ENCODE measurements at regions not wholly inside any gene's neighbourhood (a gene's known extent, or its start where the extent isn't known, plus 50 kb on each side); places are given as distances from the start of the nearest gene placed in this dataset.
"Not testable (repeated sequence)": the region's sequence is repeated elsewhere in the genome, so short reads cannot be mapped to it uniquely, and the experiment has no call there.

DNA sequence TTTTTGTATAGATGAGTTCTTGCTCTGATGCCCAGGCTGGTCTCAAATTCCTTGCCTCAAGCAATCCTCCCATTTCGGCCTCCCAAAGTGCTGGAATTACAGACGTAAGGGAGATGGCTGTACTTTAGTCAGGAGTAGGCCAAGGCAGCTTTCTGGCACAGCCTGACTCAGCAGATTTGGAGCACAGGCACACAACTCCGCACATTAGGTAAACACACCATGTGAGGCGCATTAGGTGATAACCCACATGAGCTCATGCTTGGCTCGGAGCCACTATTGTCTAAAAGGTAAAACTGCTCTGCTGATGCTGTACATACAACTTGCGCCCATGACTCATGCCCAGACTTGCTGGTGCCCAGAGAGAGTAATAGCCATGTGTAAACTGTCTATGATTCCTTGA lies 1157.9 kb downstream of the TAF11L14 start:
- no peak overlapping the region for H3K9ac ChIP-seq (ENCODE audit: insufficient read length, low read depth)

DNA sequence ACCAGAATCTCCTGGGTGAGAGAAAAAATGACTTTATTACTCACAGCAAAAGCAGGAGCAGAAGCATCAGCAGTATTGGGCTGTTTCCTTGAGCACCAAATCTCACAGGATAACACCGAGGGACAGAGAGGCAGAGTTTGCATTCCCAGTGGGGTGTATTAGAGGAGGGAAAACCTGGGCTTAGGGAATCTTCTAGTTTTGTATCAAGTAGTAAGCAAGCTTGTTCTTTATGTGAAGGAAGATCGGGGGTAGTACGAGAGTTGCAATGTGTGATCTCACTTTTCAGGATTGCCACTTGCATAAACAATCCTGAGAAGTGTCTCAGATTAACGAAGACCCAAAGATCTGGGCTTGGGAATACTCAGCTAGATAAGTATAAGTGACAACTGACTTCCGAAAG lies 1163.0 kb downstream of the TAF11L14 start:
- Histone ChIP-seq H3K4me1 (ENCODE audit: insufficient read depth, insufficient read length) (no peaks in the 10 kb centered on the region), H3K27me3 (ENCODE audit: insufficient read depth, insufficient read length) (no peaks in the 10 kb centered on the region), H3K9me3 (ENCODE audit: insufficient read depth, low read length) (peaks cover 8% of the 10 kb centered on the region; the same call in 1 of the 2 replicates), H3K4me3 (ENCODE audit: insufficient read length, low read depth) (no peak overlapping the region), H3K9ac (ENCODE audit: insufficient read length, low read depth) (no peak overlapping the region), H3K36me3 (ENCODE audit: insufficient read depth, insufficient read length, low read length) (no peaks in the 10 kb centered on the region)
- TF ChIP-seq SUZ12 (IDR thresholded peaks at IDR 0.05; ENCODE audit: extremely low read depth, insufficient read depth, insufficient read length) = no peak
- TF ChIP-seq ZNF274 (IDR thresholded peaks at IDR 0.05; ENCODE audit: low read depth, low read length) = no peak
- TF ChIP-seq YY1 (IDR thresholded peaks at IDR 0.05; ENCODE audit: insufficient read depth, insufficient read length) = no peak
- DNase-seq (ENCODE audit: low read depth, low spot score) = no peak

More for the DNA sequence above, 1157.9 kb downstream of the TAF11L14 start:
- H3K27me3 ChIP-seq (ENCODE audit: insufficient read depth, insufficient read length) = no peaks in the 10 kb centered on the region
- no peaks in the 10 kb centered on the region for H3K4me1 ChIP-seq (ENCODE audit: insufficient read depth, insufficient read length)
- TF ChIP-seq ZNF274 (IDR thresholded peaks at IDR 0.05; ENCODE audit: low read depth, low read length) (no peak), SUZ12 (IDR thresholded peaks at IDR 0.05; ENCODE audit: extremely low read depth, insufficient read depth, insufficient read length) (no peak), YY1 (IDR thresholded peaks at IDR 0.05; ENCODE audit: insufficient read depth, insufficient read length) (no peak)
- peaks cover 9% of the 10 kb centered on the region; the same call in 1 of the 2 replicates for H3K9me3 ChIP-seq (ENCODE audit: insufficient read depth, low read length)
- DNase-seq (ENCODE audit: low read depth, low spot score) = no peak
- no peaks in the 10 kb centered on the region for H3K36me3 ChIP-seq (ENCODE audit: insufficient read depth, insufficient read length, low read length)
- H3K4me3 ChIP-seq (ENCODE audit: insufficient read length, low read depth) = no peak overlapping the region

- TF ChIP-seq SUZ12 (IDR thresholded peaks at IDR 0.05; ENCODE audit: extremely low read depth, insufficient read depth, insufficient read length) = no peak
- no peak for TF ChIP-seq ZNF274 (IDR thresholded peaks at IDR 0.05; ENCODE audit: low read depth, low read length)
- TF ChIP-seq YY1 (IDR thresholded peaks at IDR 0.05; ENCODE audit: insufficient read depth, insufficient read length) = no peak
- Histone ChIP-seq H3K27me3 (ENCODE audit: insufficient read depth, insufficient read length) (no peaks in the 10 kb centered on the region), H3K4me1 (ENCODE audit: insufficient read depth, insufficient read length) (no peaks in the 10 kb centered on the region), H3K4me3 (ENCODE audit: insufficient read length, low read depth) (no peak overlapping the region), H3K9me3 (ENCODE audit: insufficient read depth, low read length) (no peaks in the 10 kb centered on the region), H3K36me3 (ENCODE audit: insufficient read depth, insufficient read length, low read length) (no peaks in the 10 kb centered on the region), H3K9ac (ENCODE audit: insufficient read length, low read depth) (no peak overlapping the region)
- peak; percentile 65 for DNase-seq (ENCODE audit: low read depth, low spot score)
Measured at GRCh38 chr5:18798058-18798457, 1163.8 kb downstream of the TAF11L14 start.

DNA sequence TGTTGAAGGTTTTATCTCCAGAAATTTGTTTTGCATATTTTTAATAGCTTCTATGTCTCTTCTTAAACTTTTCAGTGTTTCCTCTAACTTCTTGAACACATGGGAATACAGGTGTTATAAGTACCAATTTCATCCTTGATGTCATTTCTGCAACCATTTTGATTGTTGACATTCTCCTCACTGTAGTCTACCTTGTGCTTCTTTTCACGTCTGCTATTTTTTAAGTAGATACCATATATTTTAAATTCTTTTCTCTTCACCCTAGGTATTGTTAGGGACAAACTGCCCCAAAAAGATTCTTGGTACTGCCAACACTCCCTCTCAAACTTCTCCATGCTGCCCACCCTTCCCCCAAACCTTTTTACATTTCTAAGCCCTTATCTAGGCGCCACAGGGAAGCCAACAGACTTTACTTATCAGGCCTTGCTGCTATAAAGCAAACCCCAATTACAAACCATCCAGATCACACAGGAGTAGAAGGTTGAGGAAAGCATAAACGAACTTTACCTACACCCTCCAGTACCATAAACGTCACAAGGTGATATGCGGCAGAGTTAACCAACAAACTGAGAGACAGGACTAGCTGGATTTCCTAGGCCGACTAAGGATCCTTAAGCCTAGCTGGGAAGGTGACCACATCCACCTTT lies 1165.3 kb downstream of the TAF11L14 start:
- TF ChIP-seq ZNF274 (IDR thresholded peaks at IDR 0.05; ENCODE audit: low read depth, low read length) (no peak), YY1 (IDR thresholded peaks at IDR 0.05; ENCODE audit: insufficient read depth, insufficient read length) (no peak), SUZ12 (IDR thresholded peaks at IDR 0.05; ENCODE audit: extremely low read depth, insufficient read depth, insufficient read length) (no peak)
- no peak overlapping the region for H3K9ac ChIP-seq (ENCODE audit: insufficient read length, low read depth)

DNA sequence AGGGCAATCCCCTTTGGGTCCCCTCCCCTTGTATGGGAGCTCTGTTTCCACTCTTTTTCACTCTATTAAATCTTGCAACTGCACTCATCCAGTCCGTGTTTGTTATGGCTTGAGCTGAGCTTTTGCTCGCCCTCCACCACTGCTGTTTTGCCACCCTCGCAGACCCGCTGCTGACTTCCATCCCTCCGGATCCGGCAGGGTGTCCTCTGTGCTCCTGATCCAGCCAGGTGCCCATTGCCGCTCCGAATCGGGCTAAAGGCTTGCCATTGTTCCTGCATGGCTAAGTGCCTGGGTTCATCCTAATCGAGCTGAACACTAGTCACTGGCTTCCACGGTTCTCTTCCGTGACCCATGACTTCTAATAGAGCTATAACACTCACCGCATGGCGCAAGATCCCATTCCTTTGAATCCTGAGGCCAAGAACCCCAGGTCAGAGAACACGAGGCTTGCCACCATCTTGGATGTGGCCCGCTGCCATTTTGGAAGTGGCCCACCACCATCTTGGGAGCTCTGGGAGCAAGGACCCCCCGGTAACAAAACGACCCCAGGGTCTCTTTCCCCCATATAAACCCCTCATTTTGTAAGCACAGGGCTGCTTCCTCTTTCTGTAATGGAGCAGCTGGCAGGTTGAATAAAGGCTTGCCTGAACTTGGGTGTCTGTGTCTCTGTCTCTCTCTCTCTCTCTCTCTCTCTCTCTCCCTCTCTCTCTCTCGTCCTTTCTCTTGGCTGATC lies 1166.2 kb downstream of the TAF11L14 start:
- DNase-seq (ENCODE audit: low read depth, low spot score) = no peak
- no peaks in the 10 kb centered on the region for H3K4me1 ChIP-seq (ENCODE audit: insufficient read depth, insufficient read length)
- no peaks in the 10 kb centered on the region for H3K36me3 ChIP-seq (ENCODE audit: insufficient read depth, insufficient read length, low read length)
- no peak overlapping the region for H3K9ac ChIP-seq (ENCODE audit: insufficient read length, low read depth)
- no peak for TF ChIP-seq YY1 (IDR thresholded peaks at IDR 0.05; ENCODE audit: insufficient read depth, insufficient read length)
- no peak for TF ChIP-seq ZNF274 (IDR thresholded peaks at IDR 0.05; ENCODE audit: low read depth, low read length)
- TF ChIP-seq SUZ12 (IDR thresholded peaks at IDR 0.05; ENCODE audit: extremely low read depth, insufficient read depth, insufficient read length) = no peak
- H3K4me3 ChIP-seq (ENCODE audit: insufficient read length, low read depth) = no peak overlapping the region
- no peaks in the 10 kb centered on the region for H3K27me3 ChIP-seq (ENCODE audit: insufficient read depth, insufficient read length)
- H3K9me3 ChIP-seq (ENCODE audit: insufficient read depth, low read length) = no peaks in the 10 kb centered on the region

More for the DNA sequence above, 1165.3 kb downstream of the TAF11L14 start:
- H3K4me3 ChIP-seq (ENCODE audit: insufficient read length, low read depth) = no peak overlapping the region
- H3K4me1 ChIP-seq (ENCODE audit: insufficient read depth, insufficient read length) = no peaks in the 10 kb centered on the region
- no peaks in the 10 kb centered on the region for H3K9me3 ChIP-seq (ENCODE audit: insufficient read depth, low read length)
- no peak for DNase-seq (ENCODE audit: low read depth, low spot score)
- no peaks in the 10 kb centered on the region for H3K27me3 ChIP-seq (ENCODE audit: insufficient read depth, insufficient read length)
- H3K36me3 ChIP-seq (ENCODE audit: insufficient read depth, insufficient read length, low read length) = no peaks in the 10 kb centered on the region

GRCh38 chr5:18801413-18801812 lies 1167.2 kb downstream of the TAF11L14 start:
- H3K4me1 ChIP-seq (ENCODE audit: insufficient read depth, insufficient read length); H3K36me3 ChIP-seq (ENCODE audit: insufficient read depth, insufficient read length, low read length): not testable (repeated sequence)

DNA sequence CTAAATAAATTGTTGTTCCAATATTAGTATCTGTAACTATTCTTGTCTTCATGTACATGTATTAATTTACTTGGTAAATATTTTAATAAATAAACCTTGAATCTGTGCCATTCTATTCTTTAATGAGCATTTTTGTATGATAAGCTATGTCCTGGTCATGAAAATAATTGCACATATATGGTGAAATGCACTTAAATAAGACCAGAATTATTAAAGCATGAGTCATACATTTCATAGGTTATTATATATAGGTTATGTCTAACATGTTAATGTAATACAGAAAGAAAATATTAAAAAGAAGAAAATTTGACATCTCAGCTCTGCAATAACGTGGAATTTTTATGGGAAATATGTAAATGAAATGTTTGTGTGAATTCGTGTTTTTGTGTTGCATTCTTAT lies 1168.1 kb downstream of the TAF11L14 start:
- no peaks in the 10 kb centered on the region for H3K9me3 ChIP-seq (ENCODE audit: insufficient read depth, low read length)
- H3K4me3 ChIP-seq (ENCODE audit: insufficient read length, low read depth) = no peak overlapping the region
- TF ChIP-seq ZNF274 (IDR thresholded peaks at IDR 0.05; ENCODE audit: low read depth, low read length) (no peak), YY1 (IDR thresholded peaks at IDR 0.05; ENCODE audit: insufficient read depth, insufficient read length) (no peak), SUZ12 (IDR thresholded peaks at IDR 0.05; ENCODE audit: extremely low read depth, insufficient read depth, insufficient read length) (no peak)
- H3K9ac ChIP-seq (ENCODE audit: insufficient read length, low read depth) = no peak overlapping the region
- no peaks in the 10 kb centered on the region for H3K36me3 ChIP-seq (ENCODE audit: insufficient read depth, insufficient read length, low read length)
- no peaks in the 10 kb centered on the region for H3K27me3 ChIP-seq (ENCODE audit: insufficient read depth, insufficient read length)
- no peaks in the 10 kb centered on the region for H3K4me1 ChIP-seq (ENCODE audit: insufficient read depth, insufficient read length)
- no peak for DNase-seq (ENCODE audit: low read depth, low spot score)

More at GRCh38 chr5:18801413-18801812, 1167.2 kb downstream of the TAF11L14 start:
- not testable (repeated sequence) for DNase-seq (ENCODE audit: low read depth, low spot score); H3K27me3 ChIP-seq (ENCODE audit: insufficient read depth, insufficient read length); H3K9ac ChIP-seq (ENCODE audit: insufficient read length, low read depth); H3K4me3 ChIP-seq (ENCODE audit: insufficient read length, low read depth); H3K9me3 ChIP-seq (ENCODE audit: insufficient read depth, low read length)

Measured in NT2/D1 (cell line).